OCI-LY3 (cell line): ENCODE measurements at regions not wholly inside any gene's neighbourhood (a gene's known extent, or its start where the extent isn't known, plus 50 kb on each side); places are given as distances from the start of the nearest gene placed in this dataset.

Source experiments
- CTCF ChIP-seq: fragments of 200-600, 300-600 bp; sonication (generic); IDR thresholded peaks from 2 replicates; pipeline ENCODE4 v1.5.1; 2014; ENCODE audit warnings: antibody characterized with exemption, low read length, low read depth
- EZH2phosphoT487 ChIP-seq: fragments of 200-600 bp; shearing (Covaris generic); IDR thresholded peaks from 2 replicates; pipeline ENCODE4 v1.6.1; 2018; ENCODE audit warnings: antibody characterized with exemption, mixed run types, low read depth

DNA sequence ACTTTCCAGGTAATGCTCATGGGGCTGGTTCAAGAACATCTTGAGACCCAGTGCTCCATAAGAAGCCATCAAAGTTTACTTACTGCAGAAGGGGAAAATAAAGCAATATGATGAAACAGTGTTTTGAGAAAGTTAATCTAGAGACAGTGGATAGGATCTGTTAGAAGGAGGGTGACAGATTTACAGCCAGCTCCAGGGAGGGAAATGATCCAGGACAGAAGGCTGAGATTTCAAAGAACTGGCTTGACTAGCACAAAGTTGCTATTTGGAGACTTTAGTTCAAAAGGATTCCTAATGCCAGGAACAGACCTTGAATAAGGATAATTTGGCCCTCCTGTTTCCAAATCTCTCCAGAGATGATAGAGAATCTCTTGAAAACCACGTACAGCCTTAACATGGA lies 166.5 kb upstream of the NECTIN3 start:
- TF ChIP-seq CTCF, result no peak
- TF ChIP-seq EZH2phosphoT487, result no peak
